Tibial nerve (tissue), 4 donors: ENCODE measurements at regions not wholly inside any gene's neighbourhood (a gene's known extent, or its start where the extent isn't known, plus 50 kb on each side); places are given as distances from the start of the nearest gene placed in this dataset.

ENCODE experiments used
- EP300 ChIP-seq, 2 donors: sonication (generic); formaldehyde crosslinking; IDR thresholded peaks; one replicate each; pipeline ENCODE4 v1.6.1; 2017; ENCODE audit warnings: antibody characterized with exemption in 2 of 2, mild to moderate bottlenecking in 1 of 2
- POLR2A ChIP-seq, 2 donors: fragments of 450-650 bp; IDR thresholded peaks; one replicate each; pipeline ENCODE4 v1.6.1; 2017; ENCODE audit warnings: antibody characterized with exemption in 2 of 2, mild to moderate bottlenecking in 2 of 2, moderate library complexity in 2 of 2
- TF ChIP-seq, protein P1 (sequence below), 5 experiments: fragments of 200-600 bp in 3 of 5; fragments of 450-650 bp in 2 of 5; sonication (generic) in 3 of 5; IDR thresholded peaks; one replicate each; pipeline ENCODE4 v1.5.1; 2016 to 2019; ENCODE audit warnings: antibody characterized with exemption in 5 of 5, mild to moderate bottlenecking in 3 of 5, moderate library complexity in 2 of 5

DNA sequence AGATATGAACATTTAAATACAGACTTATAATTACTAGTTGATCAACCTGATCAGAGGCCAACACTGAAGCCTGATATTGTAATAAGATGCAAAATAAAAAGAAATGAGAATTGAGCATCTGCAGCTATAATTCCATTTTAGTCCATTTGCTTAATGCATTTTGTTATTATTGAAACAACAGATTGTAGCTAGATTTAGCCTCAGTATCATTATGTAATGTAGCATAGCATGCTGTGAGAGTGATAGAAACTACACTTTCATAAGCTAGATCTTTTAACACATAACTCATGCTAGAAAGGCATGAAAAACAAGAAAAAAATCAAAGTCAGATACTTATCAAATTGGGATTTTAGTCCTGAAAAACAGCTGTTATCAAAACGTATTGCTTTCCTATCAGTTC is 292.7 kb upstream of the ADARB2 start:
- TF ChIP-seq EP300 (IDR thresholded peaks at IDR 0.05) (no peak), POLR2A (IDR thresholded peaks at IDR 0.05) (no peak)
- TF ChIP-seq, protein P1, sequence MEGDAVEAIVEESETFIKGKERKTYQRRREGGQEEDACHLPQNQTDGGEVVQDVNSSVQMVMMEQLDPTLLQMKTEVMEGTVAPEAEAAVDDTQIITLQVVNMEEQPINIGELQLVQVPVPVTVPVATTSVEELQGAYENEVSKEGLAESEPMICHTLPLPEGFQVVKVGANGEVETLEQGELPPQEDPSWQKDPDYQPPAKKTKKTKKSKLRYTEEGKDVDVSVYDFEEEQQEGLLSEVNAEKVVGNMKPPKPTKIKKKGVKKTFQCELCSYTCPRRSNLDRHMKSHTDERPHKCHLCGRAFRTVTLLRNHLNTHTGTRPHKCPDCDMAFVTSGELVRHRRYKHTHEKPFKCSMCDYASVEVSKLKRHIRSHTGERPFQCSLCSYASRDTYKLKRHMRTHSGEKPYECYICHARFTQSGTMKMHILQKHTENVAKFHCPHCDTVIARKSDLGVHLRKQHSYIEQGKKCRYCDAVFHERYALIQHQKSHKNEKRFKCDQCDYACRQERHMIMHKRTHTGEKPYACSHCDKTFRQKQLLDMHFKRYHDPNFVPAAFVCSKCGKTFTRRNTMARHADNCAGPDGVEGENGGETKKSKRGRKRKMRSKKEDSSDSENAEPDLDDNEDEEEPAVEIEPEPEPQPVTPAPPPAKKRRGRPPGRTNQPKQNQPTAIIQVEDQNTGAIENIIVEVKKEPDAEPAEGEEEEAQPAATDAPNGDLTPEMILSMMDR (IDR thresholded peaks at IDR 0.05) = no peak
